ENCODE measurements at regions not wholly inside any gene's neighbourhood (a gene's known extent, or its start where the extent isn't known, plus 50 kb on each side); places are given as distances from the start of the nearest gene placed in this dataset.

- POLR2A ChIA-PET, result no interaction called here
- H3K9ac ChIP-seq (ENCODE audit: insufficient read depth, low read depth, low read length), result no peak overlapping the region
- H3K4me1 ChIP-seq (ENCODE audit: insufficient read depth, low read length), result no peaks in the 10 kb centered on the region
- H4K20me1 ChIP-seq (ENCODE audit: insufficient read depth, low read length), result no peaks in the 10 kb centered on the region
- no peaks in the 10 kb centered on the region for H3K27me3 ChIP-seq (ENCODE audit: control insufficient read depth in 1 of 2, insufficient read depth in 2 of 2, low read length in 2 of 2)
- no peak overlapping the region for H2AFZ ChIP-seq (ENCODE audit: low read length)
- FAIRE-seq (no peak), ATAC-seq (no peak), DNase-seq (ENCODE audit: low spot score) (no peak)
- CTCF ChIA-PET (ENCODE audit: low intra/inter-chr PET ratio, low total read pairs), result no interaction called here
- no peaks in the 10 kb centered on the region for H3K36me3 ChIP-seq (replicated peaks in 1 of 2; ENCODE audit: control insufficient read depth in 1 of 2, insufficient read depth in 2 of 2, low read length in 2 of 2)
- no peak overlapping the region for H3K27ac ChIP-seq (ENCODE audit: extremely low read length, insufficient read depth, low read length)
- no peak overlapping the region for H3K4me3 ChIP-seq (replicated peaks in 1 of 3; ENCODE audit: insufficient read depth in 1 of 3, low read depth in 2 of 3, low read length in 3 of 3)
- TF ChIP-seq CC2D1A (CRISPR knock-in tag; IDR thresholded peaks at IDR 0.05) (no peak), EP300 (IDR thresholded peaks at IDR 0.05; ENCODE audit: low read depth in 2 of 2, low read length in 2 of 2) (no peak), EP300 (CRISPR knock-in tag; IDR thresholded peaks at IDR 0.05; ENCODE audit: borderline replicate concordance) (no peak), TFDP2 (CRISPR knock-in tag; IDR thresholded peaks at IDR 0.05) (no peak), SP4 (CRISPR knock-in tag; IDR thresholded peaks at IDR 0.05) (no peak), FUBP1 (CRISPR knock-in tag; IDR thresholded peaks at IDR 0.05; ENCODE audit: borderline replicate concordance) (no peak), ZNF274 (CRISPR knock-in tag; IDR thresholded peaks at IDR 0.05) (no peak), BRD4 (CRISPR knock-in tag; IDR thresholded peaks at IDR 0.05) (no peak), ONECUT2 (CRISPR knock-in tag; IDR thresholded peaks at IDR 0.05) (no peak), MXI1 (IDR thresholded peaks at IDR 0.05; ENCODE audit: borderline replicate concordance, low read depth, low read length) (no peak), ZNF124 (CRISPR knock-in tag; IDR thresholded peaks at IDR 0.05) (no peak)
- TF ChIP-seq, protein P1, sequence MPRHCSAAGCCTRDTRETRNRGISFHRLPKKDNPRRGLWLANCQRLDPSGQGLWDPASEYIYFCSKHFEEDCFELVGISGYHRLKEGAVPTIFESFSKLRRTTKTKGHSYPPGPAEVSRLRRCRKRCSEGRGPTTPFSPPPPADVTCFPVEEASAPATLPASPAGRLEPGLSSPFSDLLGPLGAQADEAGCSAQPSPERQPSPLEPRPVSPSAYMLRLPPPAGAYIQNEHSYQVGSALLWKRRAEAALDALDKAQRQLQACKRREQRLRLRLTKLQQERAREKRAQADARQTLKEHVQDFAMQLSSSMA (CRISPR knock-in tag; IDR thresholded peaks at IDR 0.05), result no peak
- TF ChIP-seq, protein P2, sequence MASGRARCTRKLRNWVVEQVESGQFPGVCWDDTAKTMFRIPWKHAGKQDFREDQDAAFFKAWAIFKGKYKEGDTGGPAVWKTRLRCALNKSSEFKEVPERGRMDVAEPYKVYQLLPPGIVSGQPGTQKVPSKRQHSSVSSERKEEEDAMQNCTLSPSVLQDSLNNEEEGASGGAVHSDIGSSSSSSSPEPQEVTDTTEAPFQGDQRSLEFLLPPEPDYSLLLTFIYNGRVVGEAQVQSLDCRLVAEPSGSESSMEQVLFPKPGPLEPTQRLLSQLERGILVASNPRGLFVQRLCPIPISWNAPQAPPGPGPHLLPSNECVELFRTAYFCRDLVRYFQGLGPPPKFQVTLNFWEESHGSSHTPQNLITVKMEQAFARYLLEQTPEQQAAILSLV (CRISPR knock-in tag; IDR thresholded peaks at IDR 0.05; ENCODE audit: borderline replicate concordance), result no peak
- TF ChIP-seq, protein P3, sequence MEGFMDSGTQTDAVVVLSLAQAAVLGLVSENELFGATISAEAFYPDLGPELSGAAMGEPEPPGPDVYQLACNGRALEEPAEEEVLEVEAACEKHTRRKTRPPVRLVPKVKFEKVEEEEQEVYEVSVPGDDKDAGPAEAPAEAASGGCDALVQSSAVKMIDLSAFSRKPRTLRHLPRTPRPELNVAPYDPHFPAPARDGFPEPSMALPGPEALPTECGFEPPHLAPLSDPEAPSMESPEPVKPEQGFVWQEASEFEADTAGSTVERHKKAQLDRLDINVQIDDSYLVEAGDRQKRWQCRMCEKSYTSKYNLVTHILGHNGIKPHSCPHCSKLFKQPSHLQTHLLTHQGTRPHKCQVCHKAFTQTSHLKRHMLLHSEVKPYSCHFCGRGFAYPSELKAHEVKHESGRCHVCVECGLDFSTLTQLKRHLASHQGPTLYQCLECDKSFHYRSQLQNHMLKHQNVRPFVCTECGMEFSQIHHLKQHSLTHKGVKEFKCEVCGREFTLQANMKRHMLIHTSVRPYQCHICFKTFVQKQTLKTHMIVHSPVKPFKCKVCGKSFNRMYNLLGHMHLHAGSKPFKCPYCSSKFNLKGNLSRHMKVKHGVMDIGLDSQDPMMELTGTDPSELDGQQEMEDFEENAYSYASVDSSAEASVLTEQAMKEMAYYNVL (CRISPR knock-in tag; IDR thresholded peaks at IDR 0.05; ENCODE audit: borderline replicate concordance), result no peak
- no peak overlapping the region for H3K4me2 ChIP-seq (ENCODE audit: low read depth, low read length)
- no peaks in the 10 kb centered on the region for H3K79me2 ChIP-seq (ENCODE audit: insufficient read depth, low read length)
- 39% methylated on average over 3 of the region's 3 CpGs for WGBS (ENCODE audit: low lambda C conversion rate)
- in situ Hi-C loops (cut with HindIII; ENCODE audit: extremely low pct_ligation_motif_present, low pct_unique_long_range_greater_than_20kb), result no loop called here
- BruUV-seq (replicated peaks), result no TSS peak
- H3K9me3 ChIP-seq (ENCODE audit: low read length), result no peaks in the 10 kb centered on the region
- intact Hi-C loops (cut with micrococcal nuclease; ENCODE audit: unreplicated experiment), result loop anchor here (10.0 kb wide), 1 partner anchor 186 kb away; no protein-coding TSS in a partner anchor
Measured at GRCh38 chr3:168958466-168958865, 705.0 kb downstream of the MECOM start.
